Inferior parietal cortex (tissue), 1 donor: ENCODE measurements at regions not wholly inside any gene's neighbourhood (a gene's known extent, or its start where the extent isn't known, plus 50 kb on each side); places are given as distances from the start of the nearest gene placed in this dataset.
A peak's percentile ranks its signal among the peaks of the same experiment; 100 is the strongest.

Experiments used
- DNase-seq: peaks from one replicate; pipeline ENCODE4 v3.0.0-alpha.2; 2016; ENCODE audit errors: extremely low spot score

- no peak for DNase-seq
Measured at GRCh38 chr11:127648583-127648982, 648.0 kb upstream of the KIRREL3 start.

- DNase-seq: no peak
Measured at GRCh38 chr11:127644366-127644765, 643.8 kb upstream of the KIRREL3 start.

- DNase-seq: no peak
Measured at GRCh38 chr11:127643268-127644058, 642.9 kb upstream of the KIRREL3 start.

- no peak for DNase-seq
Measured at GRCh38 chr11:127640561-127641451, 640.2 kb upstream of the KIRREL3 start.

- no peak for DNase-seq
Measured at GRCh38 chr11:127639916-127640315, 639.3 kb upstream of the KIRREL3 start.

GRCh38 chr11:127632976-127633680 lies 632.6 kb upstream of the KIRREL3 start:
- no peak for DNase-seq

- peak; percentile 45 for DNase-seq
Measured at GRCh38 chr11:127632546-127632945, 632.0 kb upstream of the KIRREL3 start.

- no peak for DNase-seq
Measured at GRCh38 chr11:127631974-127632373, 631.4 kb upstream of the KIRREL3 start.

- no peak for DNase-seq
Measured at GRCh38 chr11:127629200-127629599, 628.6 kb upstream of the KIRREL3 start.

- DNase-seq: no peak
Measured at GRCh38 chr11:127628458-127628785, 627.9 kb upstream of the KIRREL3 start.

GRCh38 chr11:127627629-127628457 lies 627.3 kb upstream of the KIRREL3 start:
- no peak for DNase-seq

- no peak for DNase-seq
Measured at GRCh38 chr11:127627204-127627603, 626.6 kb upstream of the KIRREL3 start.

GRCh38 chr11:127625402-127625801 lies 624.8 kb upstream of the KIRREL3 start:
- DNase-seq: no peak

GRCh38 chr11:127624306-127624856 lies 623.8 kb upstream of the KIRREL3 start:
- peak; percentile 53 for DNase-seq

- no peak for DNase-seq
Measured at GRCh38 chr11:127622686-127623085, 622.1 kb upstream of the KIRREL3 start.

- DNase-seq: no peak
Measured at GRCh38 chr11:127620671-127621070, 620.1 kb upstream of the KIRREL3 start.

GRCh38 chr11:127619946-127620345 lies 619.4 kb upstream of the KIRREL3 start:
- DNase-seq: no peak

- DNase-seq: no peak
Measured at GRCh38 chr11:127618721-127619120, 618.2 kb upstream of the KIRREL3 start.

GRCh38 chr11:127616158-127616557 lies 615.6 kb upstream of the KIRREL3 start:
- DNase-seq: no peak

- no peak for DNase-seq
Measured at GRCh38 chr11:127612607-127613006, 612.0 kb upstream of the KIRREL3 start.
